IMR-90 (cell line): ENCODE measurements at regions not wholly inside any gene's neighbourhood (a gene's known extent, or its start where the extent isn't known, plus 50 kb on each side); places are given as distances from the start of the nearest gene placed in this dataset.
"Not testable (repeated sequence)": the region's sequence is repeated elsewhere in the genome, so short reads cannot be mapped to it uniquely, and the experiment has no call there.

Source experiments
- ATAC-seq: fragments of 200-7000 bp; cut with Tn5 transposase; 2 replicates; pipeline ENCODE4 v1.9.1; 2020; ENCODE audit warnings: low read depth, mild to moderate bottlenecking, moderate library complexity
- BruUV-seq: library from RNA; stranded (reverse); fragments of 400-500 nt; replicated peaks from 2 replicates; lab custom pipeline; 2021; lab: Mats Ljungman, UMichigan
- CTCF ChIA-PET: fragments of 300-600 bp; formaldehyde crosslinking; extraction: SDS; loops from one replicate; lab custom pipeline; 2021; ENCODE audit warnings: antibody characterized with exemption; lab: Yijun Ruan, JAX
- POLR2A ChIA-PET: fragments of 300-600 bp; sonication (Branson Sonifier 250); formaldehyde crosslinking; loops from one replicate; lab custom pipeline; 2022; ENCODE audit warnings: antibody characterized with exemption; ENCODE audit not compliant: unreplicated experiment; lab: Charles Lee
- DNase-seq: peaks from one replicate; pipeline ENCODE4 v3.0.0; 2013
- H2AFZ ChIP-seq: replicated peaks from 2 replicates; pipeline ENCODE3; 2013; ENCODE audit warnings: low read length, mild to moderate bottlenecking; ENCODE audit not compliant: poor library complexity
- H2AK5ac ChIP-seq: 2 replicates; pipeline ENCODE4 v1.6.1; 2013; ENCODE audit warnings: low read depth, low read length, inconsistent platforms
- H2AK9ac ChIP-seq: replicated peaks from 2 replicates; pipeline ENCODE3; 2013; ENCODE audit warnings: mild to moderate bottlenecking, low read depth, low read length, moderate library complexity; ENCODE audit not compliant: poor library complexity
- H2BK120ac ChIP-seq: 2 replicates; pipeline ENCODE4 v1.6.1; 2013; ENCODE audit warnings: low read depth, low read length, inconsistent platforms
- H2BK15ac ChIP-seq: 3 replicates; pipeline ENCODE4 v1.6.1; 2013; ENCODE audit warnings: low read depth, low read length, inconsistent platforms
- H2BK20ac ChIP-seq: 2 replicates; pipeline ENCODE4 v1.6.1; 2013; ENCODE audit warnings: low read depth, mild to moderate bottlenecking, inconsistent platforms, low read length, moderate library complexity
- H2BK5ac ChIP-seq: 2 replicates; pipeline ENCODE4 v1.6.1; 2013; ENCODE audit warnings: mild to moderate bottlenecking, low read depth, low read length, inconsistent platforms; ENCODE audit not compliant: poor library complexity, severe bottlenecking
- H3K14ac ChIP-seq: replicated peaks from 2 replicates; pipeline ENCODE4 v1.6.1; 2013; ENCODE audit warnings: low read depth, low read length, inconsistent platforms
- H3K18ac ChIP-seq: 2 replicates; pipeline ENCODE4 v1.6.1; 2013; ENCODE audit warnings: low read depth, low read length, control low read depth
- H3K23ac ChIP-seq: 2 replicates; pipeline ENCODE4 v1.6.1; 2013; ENCODE audit warnings: low read depth, low read length, inconsistent platforms
- H3K27ac ChIP-seq: 2 replicates; pipeline ENCODE4 v1.5.1; 2013; ENCODE audit warnings: mild to moderate bottlenecking, control low read depth, low read length; ENCODE audit not compliant: insufficient read depth
- H3K27me3 ChIP-seq: 2 replicates; pipeline ENCODE4 v1.6.1; 2013; ENCODE audit warnings: low read length; ENCODE audit not compliant: control insufficient read depth, insufficient read depth
- H3K36me3 ChIP-seq: 2 replicates; pipeline ENCODE4 v1.6.1; 2013; ENCODE audit warnings: low read length, mixed read lengths; ENCODE audit not compliant: control insufficient read depth, insufficient read depth
- H3K4ac ChIP-seq: 2 replicates; pipeline ENCODE4 v1.6.1; 2013; ENCODE audit warnings: low read depth, low read length, inconsistent platforms
- H3K4me1 ChIP-seq: 2 replicates; pipeline ENCODE4 v1.6.1; 2013; ENCODE audit warnings: low read length, mixed read lengths; ENCODE audit not compliant: control insufficient read depth, insufficient read depth
- H3K4me2 ChIP-seq: 2 replicates; pipeline ENCODE4 v1.6.1; 2013; ENCODE audit warnings: low read depth, mild to moderate bottlenecking, control low read depth, low read length, moderate library complexity
- H3K4me3 ChIP-seq: 2 replicates; pipeline ENCODE4 v1.5.1; 2013; ENCODE audit warnings: low read depth, mild to moderate bottlenecking, control low read depth, low read length, moderate library complexity; ENCODE audit not compliant: insufficient read depth
- H3K56ac ChIP-seq: 2 replicates; pipeline ENCODE4 v1.6.1; 2013; ENCODE audit warnings: low read length, inconsistent platforms; ENCODE audit not compliant: insufficient read depth; ENCODE audit errors: extremely low read depth
- H3K79me1 ChIP-seq, 2 experiments: 2 replicates each; pipeline ENCODE4 v1.6.1; 2013; ENCODE audit warnings: low read length in 2 of 2, inconsistent platforms in 1 of 2, low read depth in 1 of 2
- H3K9ac ChIP-seq: 2 replicates; pipeline ENCODE4 v1.6.1; 2013; ENCODE audit warnings: low read depth, low read length, control low read depth
- H3K9me1 ChIP-seq: 2 replicates; pipeline ENCODE4 v1.6.1; 2013; ENCODE audit warnings: low read length, inconsistent platforms; ENCODE audit not compliant: insufficient read depth
- H3K9me3 ChIP-seq: 2 replicates; pipeline ENCODE4 v1.6.1; 2013; ENCODE audit warnings: low read length; ENCODE audit not compliant: control insufficient read depth, insufficient read depth
- H4K20me1 ChIP-seq: 2 replicates; pipeline ENCODE4 v1.6.1; 2013; ENCODE audit warnings: low read length, inconsistent platforms; ENCODE audit not compliant: insufficient read depth
- H4K5ac ChIP-seq: 2 replicates; pipeline ENCODE4 v1.6.1; 2013; ENCODE audit warnings: mild to moderate bottlenecking, low read depth, low read length, control low read depth
- H4K8ac ChIP-seq, 2 experiments: 2 replicates each; pipeline ENCODE4 v1.6.1; 2013; ENCODE audit warnings: low read depth in 2 of 2, low read length in 2 of 2, control low read depth in 1 of 2, inconsistent platforms in 1 of 2
- H4K91ac ChIP-seq: 2 replicates; pipeline ENCODE4 v1.6.1; 2013; ENCODE audit warnings: low read depth, low read length, inconsistent platforms; ENCODE audit not compliant: insufficient read depth
- FOS ChIP-seq: fragments of 150-350 bp; IDR thresholded peaks from 2 replicates; pipeline ENCODE4 v1.6.1; 2016; ENCODE audit warnings: low read depth, low read length
- MXI1 ChIP-seq: IDR thresholded peaks from 2 replicates; pipeline ENCODE4 v1.6.1; 2012; ENCODE audit warnings: low read depth, mild to moderate bottlenecking, low read length, moderate library complexity, borderline replicate concordance
- POLR2A ChIP-seq: IDR thresholded peaks from 2 replicates; pipeline ENCODE4 v1.6.1; 2012; ENCODE audit warnings: mild to moderate bottlenecking, low read depth, low read length
- WGBS, 2 experiments: methylation state at CpG; one replicate each; pipeline versions ENCODE4 v1.1.5 to v1.1.7; 2013; ENCODE audit warnings: missing lambda C conversion rate in 2 of 2; ENCODE audit not compliant: insufficient read length in 1 of 2; ENCODE audit errors: extremely low coverage in 2 of 2; 5-methylcytosine and 5-hydroxymethylcytosine counted together
- dilution Hi-C: fragments of 300-500 bp; cut with HindIII; formaldehyde crosslinking; loops from one replicate; pipeline ENCODE4 v1.14.3; 2018; ENCODE audit warnings: low sequenced_read_pairs; ENCODE audit not compliant: unreplicated experiment
- in situ Hi-C: fragments of 300-500 bp; cut with MboI; formaldehyde crosslinking; loops from 3 replicates; pipeline ENCODE4 v1.14.3; 2019; ENCODE audit warnings: low sequenced_read_pairs, inconsistent platforms, mixed read lengths
- intact Hi-C: fragments of 100-400 bp; cut with micrococcal nuclease; formaldehyde crosslinking; loops from 2 replicates; pipeline ENCODE4 v1.10.0; 2022

DNA sequence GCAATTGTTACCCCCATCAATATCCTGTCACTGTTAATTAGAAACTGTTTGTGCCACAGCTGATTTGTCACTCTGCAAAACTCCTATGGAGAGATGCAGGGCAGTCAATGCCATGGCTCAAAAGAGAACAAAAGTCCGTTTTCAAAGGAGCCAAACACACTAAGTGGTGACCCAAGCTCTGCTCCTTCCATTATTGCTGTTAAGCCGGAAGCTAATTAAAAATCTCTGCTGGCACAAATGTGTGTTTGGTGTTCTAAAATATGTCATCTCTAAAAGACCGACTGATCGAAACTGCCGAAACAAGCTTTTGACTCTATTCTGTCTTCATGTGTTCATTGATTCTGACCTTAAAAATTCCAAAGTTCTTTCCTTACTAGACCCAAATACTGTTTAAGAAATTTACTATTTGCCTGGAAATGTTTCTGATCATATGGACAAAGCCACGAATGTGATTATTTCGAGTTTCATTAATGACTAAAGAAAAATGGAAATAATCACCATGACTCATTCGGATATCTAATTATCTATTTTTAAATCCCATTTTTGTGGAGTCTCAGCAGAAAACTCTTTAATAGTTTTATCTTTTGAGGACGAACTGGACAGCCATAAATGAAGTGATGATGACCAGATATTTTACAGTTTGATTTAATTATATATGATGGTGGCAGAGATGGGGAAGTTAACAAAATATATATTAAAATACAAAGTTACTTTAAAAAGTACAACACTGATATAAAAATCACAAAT is 287.6 kb downstream of the SOCS6 start:
- Histone ChIP-seq H3K9me3 (no peaks in the 10 kb centered on the region), H3K18ac (no peak overlapping the region), H3K4ac (no peak overlapping the region), H2BK20ac (no peak overlapping the region), H3K4me3 (no peak overlapping the region), H2AFZ (no peak overlapping the region), H4K20me1 (no peaks in the 10 kb centered on the region), H4K91ac (no peak overlapping the region), H3K9ac (no peak overlapping the region), H3K9me1 (no peaks in the 10 kb centered on the region), H3K23ac (no peak overlapping the region), H4K8ac (no peak overlapping the region), H2BK120ac (no peak overlapping the region), H3K27me3 (no peaks in the 10 kb centered on the region), H3K14ac (no peak overlapping the region), H4K5ac (no peak overlapping the region), H3K4me2 (no peak overlapping the region), H3K56ac (no peak overlapping the region), H3K27ac (no peak overlapping the region), H3K79me1 (no peaks in the 10 kb centered on the region), H3K4me1 (no peaks in the 10 kb centered on the region), H2AK5ac (no peak overlapping the region), H3K36me3 (no peaks in the 10 kb centered on the region), H2BK5ac (no peak overlapping the region), H2BK15ac (no peak overlapping the region), H2AK9ac (no peak overlapping the region)
- ATAC-seq = no peak
- ChIA-PET CTCF (no interaction called here), POLR2A (no interaction called here)
- in situ Hi-C loops (no loop called here), dilution Hi-C loops (no loop called here), intact Hi-C loops (no loop called here)
- BruUV-seq = no TSS peak
- no CpG with 5 or more reads among the region's 9 CpGs for WGBS, 2 experiments
- DNase-seq = no peak
- no peak for TF ChIP-seq MXI1
- no peak for TF ChIP-seq FOS
- TF ChIP-seq POLR2A = no peak

DNA sequence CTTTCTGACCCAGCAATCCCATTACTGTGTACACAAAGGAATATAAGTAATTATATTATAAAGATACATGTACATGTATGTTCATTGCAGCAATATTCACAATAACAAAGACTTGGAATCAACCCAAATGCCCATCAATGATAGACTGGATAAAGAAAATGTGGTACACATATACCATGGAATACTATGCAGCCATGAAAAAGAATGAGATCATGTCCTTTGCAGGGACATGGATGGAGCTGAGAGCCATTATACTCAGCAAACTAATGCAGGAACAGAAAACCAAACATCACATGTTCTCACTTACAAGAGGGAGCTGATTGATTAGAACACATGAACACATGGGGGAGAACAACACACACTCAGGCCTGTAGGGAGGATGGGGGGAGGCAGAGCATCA is 286.1 kb downstream of the SOCS6 start:
- H3K23ac ChIP-seq, H2BK15ac ChIP-seq, H3K4me1 ChIP-seq, H2BK20ac ChIP-seq, H4K5ac ChIP-seq, H2BK5ac ChIP-seq, BruUV-seq, intact Hi-C loops, H3K18ac ChIP-seq, CTCF ChIA-PET, H2AK5ac ChIP-seq, DNase-seq, H4K8ac ChIP-seq, H4K91ac ChIP-seq, H3K36me3 ChIP-seq, H4K20me1 ChIP-seq, H3K4ac ChIP-seq, POLR2A ChIA-PET, H2AFZ ChIP-seq, H2BK120ac ChIP-seq, H3K9me3 ChIP-seq, in situ Hi-C loops, H3K4me2 ChIP-seq, ATAC-seq, H3K9me1 ChIP-seq, H3K27me3 ChIP-seq, dilution Hi-C loops, H2AK9ac ChIP-seq, H3K56ac ChIP-seq, H3K9ac ChIP-seq, H3K14ac ChIP-seq, H3K4me3 ChIP-seq, H3K79me1 ChIP-seq, H3K27ac ChIP-seq: not testable (repeated sequence)
